ENCODE measurements at regions not wholly inside any gene's neighbourhood (a gene's known extent, or its start where the extent isn't known, plus 50 kb on each side); places are given as distances from the start of the nearest gene placed in this dataset.

GRCh38 chr2:59561281-59561680 lies 992.2 kb downstream of the BCL11A start:
- Mint-ChIP-seq H3K9me3 (peaks cover 9% of the 10 kb centered on the region), H3K4me3 (no peak overlapping the region), H3K36me3 (ENCODE audit: low read depth) (no peaks in the 10 kb centered on the region), H3K27me3 (ENCODE audit: low read depth) (no peaks in the 10 kb centered on the region), H3K4me1 (peaks cover 5% of the 10 kb centered on the region), H3K27ac (no peak overlapping the region)
- TF ChIP-seq CTCF (IDR thresholded peaks at IDR 0.05; ENCODE audit: unreplicated experiment in 3 of 3), result no peak

GRCh38 chr2:59560769-59561168 lies 992.7 kb downstream of the BCL11A start:
- TF ChIP-seq CTCF (IDR thresholded peaks at IDR 0.05; ENCODE audit: unreplicated experiment in 3 of 3), result no peak
- Mint-ChIP-seq H3K4me3 (no peak overlapping the region), H3K9me3 (peaks cover 11% of the 10 kb centered on the region), H3K27me3 (ENCODE audit: low read depth) (no peaks in the 10 kb centered on the region), H3K36me3 (ENCODE audit: low read depth) (no peaks in the 10 kb centered on the region), H3K27ac (no peak overlapping the region), H3K4me1 (peaks cover 5% of the 10 kb centered on the region)

GRCh38 chr2:59540864-59541263 lies 1012.6 kb downstream of the BCL11A start:
- H3K9me3 Mint-ChIP-seq, result peaks cover 8% of the 10 kb centered on the region
- H3K4me1 Mint-ChIP-seq, result no peaks in the 10 kb centered on the region
- H3K27me3 Mint-ChIP-seq (ENCODE audit: low read depth), result no peaks in the 10 kb centered on the region
- H3K4me3 Mint-ChIP-seq, result no peak overlapping the region
- no peaks in the 10 kb centered on the region for H3K36me3 Mint-ChIP-seq (ENCODE audit: low read depth)
- H3K27ac Mint-ChIP-seq, result no peak overlapping the region
- no peak for TF ChIP-seq CTCF (IDR thresholded peaks at IDR 0.05; ENCODE audit: unreplicated experiment in 3 of 3)

GRCh38 chr2:59538398-59538911 lies 1015.0 kb downstream of the BCL11A start:
- H3K9me3 Mint-ChIP-seq, result peaks cover 8% of the 10 kb centered on the region
- H3K27ac Mint-ChIP-seq, result no peak overlapping the region
- no peak for TF ChIP-seq CTCF (IDR thresholded peaks at IDR 0.05; ENCODE audit: unreplicated experiment in 3 of 3)
- no peaks in the 10 kb centered on the region for H3K36me3 Mint-ChIP-seq (ENCODE audit: low read depth)
- no peaks in the 10 kb centered on the region for H3K27me3 Mint-ChIP-seq (ENCODE audit: low read depth)
- no peaks in the 10 kb centered on the region for H3K4me1 Mint-ChIP-seq
- H3K4me3 Mint-ChIP-seq, result no peak overlapping the region

GRCh38 chr2:59532808-59533207 lies 1020.6 kb downstream of the BCL11A start:
- H3K4me3 Mint-ChIP-seq, result no peak overlapping the region
- peaks cover 16% of the 10 kb centered on the region for H3K4me1 Mint-ChIP-seq
- peaks cover 4% of the 10 kb centered on the region for H3K9me3 Mint-ChIP-seq
- no peaks in the 10 kb centered on the region for H3K36me3 Mint-ChIP-seq (ENCODE audit: low read depth)
- no peaks in the 10 kb centered on the region for H3K27me3 Mint-ChIP-seq (ENCODE audit: low read depth)
- no peak for TF ChIP-seq CTCF (IDR thresholded peaks at IDR 0.05; ENCODE audit: unreplicated experiment in 3 of 3)
- no peak overlapping the region for H3K27ac Mint-ChIP-seq

- peaks cover 3% of the 10 kb centered on the region for H3K9me3 Mint-ChIP-seq
- no peak overlapping the region for H3K27ac Mint-ChIP-seq
- TF ChIP-seq CTCF (IDR thresholded peaks at IDR 0.05; ENCODE audit: unreplicated experiment in 3 of 3), result no peak
- H3K4me3 Mint-ChIP-seq, result no peak overlapping the region
- no peaks in the 10 kb centered on the region for H3K36me3 Mint-ChIP-seq (ENCODE audit: low read depth)
- H3K27me3 Mint-ChIP-seq (ENCODE audit: low read depth), result no peaks in the 10 kb centered on the region
- H3K4me1 Mint-ChIP-seq, result peaks cover 16% of the 10 kb centered on the region
Measured at GRCh38 chr2:59530258-59530657, 1023.2 kb downstream of the BCL11A start.

All from nephron (organoid).